ENCODE measurements at regions not wholly inside any gene's neighbourhood (a gene's known extent, or its start where the extent isn't known, plus 50 kb on each side); places are given as distances from the start of the nearest gene placed in this dataset.

GRCh38 chr5:57572461-57572860 is 89.8 kb upstream of the ACTBL2 start:
- DNase-seq (ENCODE audit: low spot score in 2 of 2) (no peak), FAIRE-seq (peak; percentile 54)

- FAIRE-seq (no peak), DNase-seq (ENCODE audit: low spot score in 2 of 2) (no peak)
These were observed 87.0 kb upstream of the ACTBL2 start for GRCh38 chr5:57569601-57570000.

- DNase-seq (ENCODE audit: low spot score in 2 of 2) (no peak), FAIRE-seq (no peak)
These were observed 85.5 kb upstream of the ACTBL2 start for GRCh38 chr5:57568136-57568535.

- no peak for DNase-seq (ENCODE audit: low spot score in 2 of 2)
- no peak for FAIRE-seq
These were observed 84.3 kb upstream of the ACTBL2 start for GRCh38 chr5:57566914-57567313.

GRCh38 chr5:57561231-57561842 is 78.7 kb upstream of the ACTBL2 start:
- DNase-seq (ENCODE audit: low spot score in 2 of 2) (no peak), FAIRE-seq (no peak)

- DNase-seq (ENCODE audit: low spot score in 2 of 2) = no peak
- FAIRE-seq = no peak
These were observed 76.6 kb upstream of the ACTBL2 start for GRCh38 chr5:57559110-57559635.

GRCh38 chr5:57552033-57552432 is 69.4 kb upstream of the ACTBL2 start:
- FAIRE-seq (peak; percentile 58), DNase-seq (ENCODE audit: low spot score in 2 of 2) (no peak)

GRCh38 chr5:57551251-57551650 is 68.6 kb upstream of the ACTBL2 start:
- no peak for DNase-seq (ENCODE audit: low spot score in 2 of 2)
- FAIRE-seq = no peak

- DNase-seq (ENCODE audit: low spot score in 2 of 2) (no peak), FAIRE-seq (no peak)
These were observed 67.5 kb upstream of the ACTBL2 start for GRCh38 chr5:57550132-57550531.

- FAIRE-seq (no peak), DNase-seq (ENCODE audit: low spot score in 2 of 2) (no peak)
These were observed 67.0 kb upstream of the ACTBL2 start for GRCh38 chr5:57549566-57549965.

- FAIRE-seq (no peak), DNase-seq (ENCODE audit: low spot score in 2 of 2) (no peak)
These were observed 58.2 kb upstream of the ACTBL2 start for GRCh38 chr5:57540823-57541222.

- DNase-seq (ENCODE audit: low spot score in 2 of 2) (no peak), FAIRE-seq (no peak)
These were observed 56.7 kb upstream of the ACTBL2 start for GRCh38 chr5:57539281-57539701.

GRCh38 chr5:57538341-57538955 is 55.8 kb upstream of the ACTBL2 start:
- no peak for DNase-seq (ENCODE audit: low spot score in 2 of 2)
- FAIRE-seq = no peak

GRCh38 chr5:57537811-57538210 is 55.2 kb upstream of the ACTBL2 start:
- FAIRE-seq = no peak
- no peak for DNase-seq (ENCODE audit: low spot score in 2 of 2)

GRCh38 chr5:57532513-57533497 is 50.2 kb upstream of the ACTBL2 start:
- no peak for FAIRE-seq
- DNase-seq (ENCODE audit: low spot score in 2 of 2) = no peak

All from frontal cortex (tissue), 3 donors.